Keratinocyte (primary cell): ENCODE measurements at regions not wholly inside any gene's neighbourhood (a gene's known extent, or its start where the extent isn't known, plus 50 kb on each side); places are given as distances from the start of the nearest gene placed in this dataset.

Experiments
- DNase-seq: peaks from one replicate; pipeline ENCODE4 v3.0.0-alpha.2; 2011; ENCODE audit warnings: low read depth, missing footprints, low spot score
- FAIRE-seq: peaks from 2 replicates; lab custom pipeline; 2011; peaks lifted over from hg19 to GRCh38; lab: Jason Lieb, UNC
- H2AFZ ChIP-seq: 2 replicates; pipeline ENCODE4 v1.6.0; 2012; ENCODE audit warnings: low read length, control low read depth, inconsistent platforms; ENCODE audit not compliant: control insufficient read depth
- H3K27ac ChIP-seq: 2 replicates; pipeline ENCODE4 v1.5.1; 2011; ENCODE audit warnings: low read length; ENCODE audit not compliant: control insufficient read depth, insufficient read depth
- H3K27me3 ChIP-seq: 3 replicates; pipeline ENCODE4 v1.6.0; 2011; ENCODE audit warnings: low read length; ENCODE audit not compliant: control insufficient read depth, insufficient read depth; ENCODE audit errors: extremely low read depth
- H3K36me3 ChIP-seq, 2 experiments: 2 replicates in 1 of 2; 3 replicates in 1 of 2; pipeline ENCODE4 v1.5.1; 2011; ENCODE audit warnings: low read length in 2 of 2, mild to moderate bottlenecking in 1 of 2; ENCODE audit not compliant: control insufficient read depth in 2 of 2, insufficient read depth in 2 of 2; ENCODE audit errors: extremely low read depth in 1 of 2
- H3K4me1 ChIP-seq: 3 replicates; pipeline ENCODE4 v1.5.1; 2011; ENCODE audit warnings: low read length; ENCODE audit not compliant: control insufficient read depth, insufficient read depth; ENCODE audit errors: extremely low read depth
- H3K4me2 ChIP-seq: 3 replicates; pipeline ENCODE4 v1.6.0; 2011; ENCODE audit warnings: low read depth, low read length; ENCODE audit not compliant: control insufficient read depth, insufficient read depth; ENCODE audit errors: extremely low read depth
- H3K4me3 ChIP-seq, 3 experiments: fragments of 200-600 bp in 1 of 3; sonication (generic) in 1 of 3; 2 replicates in 2 of 3; 3 replicates in 1 of 3; pipeline ENCODE4 v1.5.1; 2011 to 2016; ENCODE audit warnings: low read length in 3 of 3, mild to moderate bottlenecking in 3 of 3, control low read depth in 2 of 3, inconsistent platforms in 1 of 3, low read depth in 1 of 3, mixed read lengths in 1 of 3, mixed run types in 1 of 3, moderate library complexity in 1 of 3; ENCODE audit not compliant: control insufficient read depth in 2 of 3, insufficient read depth in 2 of 3; ENCODE audit errors: extremely low read depth in 1 of 3
- H3K79me2 ChIP-seq: 2 replicates; pipeline ENCODE4 v1.6.0; 2012; ENCODE audit warnings: low read length; ENCODE audit not compliant: control insufficient read depth, insufficient read depth
- H3K9ac ChIP-seq: 3 replicates; pipeline ENCODE4 v1.6.0; 2011; ENCODE audit warnings: low read length; ENCODE audit not compliant: control insufficient read depth, insufficient read depth; ENCODE audit errors: extremely low read depth
- H3K9me1 ChIP-seq: 3 replicates; pipeline ENCODE4 v1.6.0; 2011; ENCODE audit warnings: low read length; ENCODE audit not compliant: control insufficient read depth, insufficient read depth; ENCODE audit errors: extremely low read depth
- H3K9me3 ChIP-seq: 2 replicates; pipeline ENCODE4 v1.5.1; 2012; ENCODE audit warnings: low read depth, low read length; ENCODE audit not compliant: control insufficient read depth
- H4K20me1 ChIP-seq: 3 replicates; pipeline ENCODE4 v1.6.0; 2011; ENCODE audit warnings: low read length; ENCODE audit not compliant: control insufficient read depth, insufficient read depth; ENCODE audit errors: extremely low read depth
- CTCF ChIP-seq, 3 experiments: IDR thresholded peaks in 1 of 3; conservative IDR thresholded peaks in 1 of 3; optimal IDR thresholded peaks in 1 of 3; 2 replicates in 2 of 3; 3 replicates in 1 of 3; pipeline versions ENCODE3 to v1.5.1; 2011; ENCODE audit warnings: low read length in 3 of 3, mild to moderate bottlenecking in 3 of 3, moderate library complexity in 2 of 3, control low read depth in 1 of 3, inconsistent platforms in 1 of 3; ENCODE audit not compliant: insufficient read depth in 2 of 3; ENCODE audit errors: extremely low read depth in 1 of 3
- EZH2 ChIP-seq: IDR thresholded peaks from one replicate; pipeline ENCODE4 v1.6.1; 2012; ENCODE audit warnings: inconsistent platforms, mild to moderate bottlenecking, low read length, moderate library complexity
- dilution Hi-C: fragments of 300-500 bp; cut with MboI; formaldehyde crosslinking; loops from one replicate; pipeline ENCODE4 v1.7.0; 2020; ENCODE audit warnings: low sequenced_read_pairs; ENCODE audit not compliant: extremely low pct_ligation_motif_present

DNA sequence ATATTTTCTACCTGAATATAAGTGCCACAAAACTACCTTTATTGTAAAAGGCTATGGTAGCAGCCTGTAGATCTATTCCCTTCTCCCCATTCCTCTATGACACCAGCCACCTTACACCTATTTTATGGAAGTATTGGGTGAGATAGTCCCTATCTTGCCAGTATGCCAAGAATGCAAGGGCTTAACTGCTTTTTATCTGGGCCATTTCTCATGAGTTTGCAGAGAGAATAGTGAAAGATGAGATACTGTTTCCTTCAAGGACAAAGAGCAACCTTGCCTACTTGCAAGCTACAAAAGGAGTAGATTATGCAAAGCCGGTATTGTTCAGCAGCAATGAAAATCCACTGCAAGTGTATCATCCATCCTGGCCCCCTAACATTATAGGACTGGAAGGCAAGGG lies 1775.6 kb upstream of the SEL1L start:
- Histone ChIP-seq H2AFZ (no peak overlapping the region), H3K36me3 (no peaks in the 10 kb centered on the region), H4K20me1 (no peaks in the 10 kb centered on the region), H3K79me2 (no peaks in the 10 kb centered on the region), H3K4me1 (no peaks in the 10 kb centered on the region), H3K9me1 (no peaks in the 10 kb centered on the region), H3K27me3 (no peaks in the 10 kb centered on the region), H3K4me2 (no peak overlapping the region), H3K27ac (no peak overlapping the region), H3K4me3 (no peak overlapping the region), H3K9ac (no peak overlapping the region), H3K9me3 (no peaks in the 10 kb centered on the region)
- no peak for TF ChIP-seq CTCF (optimal IDR thresholded peaks at IDR 0.05 in 1 of 3, IDR thresholded peaks at IDR 0.05 in 1 of 3, conservative IDR thresholded peaks at IDR 0.05 in 1 of 3; ENCODE audit: extremely low read depth in 1 of 3, insufficient read depth in 2 of 3, low read length in 3 of 3)
- TF ChIP-seq EZH2, result no peak
- dilution Hi-C loops, result no loop called here
- no peak for FAIRE-seq
- no peak for DNase-seq

DNA sequence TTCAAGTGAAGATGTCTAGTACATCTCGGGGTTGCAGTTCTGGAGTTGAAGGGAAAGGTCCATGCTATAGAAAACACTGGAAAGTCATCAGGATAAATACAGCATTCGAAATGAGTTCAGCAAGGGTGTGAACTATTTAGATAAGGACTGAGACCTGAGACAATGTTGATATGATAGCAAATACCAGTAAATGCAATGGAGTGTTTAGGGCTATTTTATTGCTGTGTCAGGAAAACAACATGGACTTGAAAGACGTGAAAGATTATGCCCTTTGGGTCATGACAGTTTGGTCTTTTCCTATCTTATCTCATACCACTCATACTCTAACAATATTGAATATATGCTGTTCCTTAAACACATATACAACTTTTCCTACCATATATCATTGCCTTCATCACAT lies 1776.2 kb upstream of the SEL1L start:
- FAIRE-seq, result no peak
- Histone ChIP-seq H3K27ac (no peak overlapping the region), H3K9me1 (no peaks in the 10 kb centered on the region), H3K36me3 (no peaks in the 10 kb centered on the region), H3K4me2 (no peak overlapping the region), H4K20me1 (no peaks in the 10 kb centered on the region), H2AFZ (no peak overlapping the region), H3K4me1 (no peaks in the 10 kb centered on the region), H3K9ac (no peak overlapping the region), H3K9me3 (no peaks in the 10 kb centered on the region), H3K4me3 (no peak overlapping the region), H3K79me2 (no peaks in the 10 kb centered on the region), H3K27me3 (no peaks in the 10 kb centered on the region)
- DNase-seq, result no peak
- no peak for TF ChIP-seq CTCF (optimal IDR thresholded peaks at IDR 0.05 in 1 of 3, IDR thresholded peaks at IDR 0.05 in 1 of 3, conservative IDR thresholded peaks at IDR 0.05 in 1 of 3; ENCODE audit: extremely low read depth in 1 of 3, insufficient read depth in 2 of 3, low read length in 3 of 3)
- no peak for TF ChIP-seq EZH2
- dilution Hi-C loops, result no loop called here
